ENCODE measurements at regions not wholly inside any gene's neighbourhood (a gene's known extent, or its start where the extent isn't known, plus 50 kb on each side); places are given as distances from the start of the nearest gene placed in this dataset.
"Not testable (repeated sequence)": the region's sequence is repeated elsewhere in the genome, so short reads cannot be mapped to it uniquely, and the experiment has no call there.

DNA sequence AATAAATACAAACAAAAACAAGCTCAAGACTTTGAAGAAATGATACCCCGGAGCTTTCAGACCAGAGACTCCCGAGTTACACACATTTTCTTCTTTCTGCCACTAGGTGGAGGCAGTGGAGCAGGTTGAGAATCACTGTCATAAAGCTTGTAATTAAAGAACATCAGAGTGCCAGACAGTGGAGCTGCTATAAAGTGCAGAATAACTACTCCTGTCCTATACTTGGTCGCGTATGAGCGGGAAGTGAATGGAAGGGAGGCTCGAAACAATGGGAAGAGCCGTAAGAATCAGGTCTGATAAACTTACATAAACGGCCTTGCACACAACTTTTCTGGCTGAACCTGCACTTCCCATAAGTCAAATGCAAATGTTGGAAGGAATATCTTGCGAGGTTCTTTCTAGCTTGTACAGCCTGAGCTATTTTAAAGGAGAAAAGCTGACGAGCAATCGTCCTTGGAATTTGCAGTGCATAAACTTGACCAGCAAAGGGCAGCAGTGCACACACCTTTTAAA lies 189.0 kb downstream of the RPIA start:
- Histone ChIP-seq H3K4me1 (ENCODE audit: insufficient read depth) (no peaks in the 10 kb centered on the region), H3K4me3 (no peak overlapping the region), H4K20me1 (ENCODE audit: insufficient read depth, poor library complexity, severe bottlenecking) (no peaks in the 10 kb centered on the region), H3K27ac (no peak overlapping the region), H3K9me3 (ENCODE audit: low read depth) (no peaks in the 10 kb centered on the region), H3K36me3 (replicated peaks; ENCODE audit: insufficient read depth, low read depth) (no peaks in the 10 kb centered on the region), H2AFZ (no peak overlapping the region), H3K4me2 (no peak overlapping the region), H3K9me2 (replicated peaks; ENCODE audit: insufficient read depth) (no peaks in the 10 kb centered on the region), H3K27me3 (no peaks in the 10 kb centered on the region), H3K79me2 (no peaks in the 10 kb centered on the region)
- peak; percentile 13 for DNase-seq (ENCODE audit: low spot score)
- 60% methylated on average over 11 of the region's 11 CpGs for WGBS (ENCODE audit: low lambda C conversion rate, missing lambda C conversion rate)
- no peak for TF ChIP-seq EZH2 (IDR thresholded peaks at IDR 0.05; ENCODE audit: borderline replicate concordance)
- TF ChIP-seq, protein P1, sequence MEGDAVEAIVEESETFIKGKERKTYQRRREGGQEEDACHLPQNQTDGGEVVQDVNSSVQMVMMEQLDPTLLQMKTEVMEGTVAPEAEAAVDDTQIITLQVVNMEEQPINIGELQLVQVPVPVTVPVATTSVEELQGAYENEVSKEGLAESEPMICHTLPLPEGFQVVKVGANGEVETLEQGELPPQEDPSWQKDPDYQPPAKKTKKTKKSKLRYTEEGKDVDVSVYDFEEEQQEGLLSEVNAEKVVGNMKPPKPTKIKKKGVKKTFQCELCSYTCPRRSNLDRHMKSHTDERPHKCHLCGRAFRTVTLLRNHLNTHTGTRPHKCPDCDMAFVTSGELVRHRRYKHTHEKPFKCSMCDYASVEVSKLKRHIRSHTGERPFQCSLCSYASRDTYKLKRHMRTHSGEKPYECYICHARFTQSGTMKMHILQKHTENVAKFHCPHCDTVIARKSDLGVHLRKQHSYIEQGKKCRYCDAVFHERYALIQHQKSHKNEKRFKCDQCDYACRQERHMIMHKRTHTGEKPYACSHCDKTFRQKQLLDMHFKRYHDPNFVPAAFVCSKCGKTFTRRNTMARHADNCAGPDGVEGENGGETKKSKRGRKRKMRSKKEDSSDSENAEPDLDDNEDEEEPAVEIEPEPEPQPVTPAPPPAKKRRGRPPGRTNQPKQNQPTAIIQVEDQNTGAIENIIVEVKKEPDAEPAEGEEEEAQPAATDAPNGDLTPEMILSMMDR (IDR thresholded peaks at IDR 0.05; ENCODE audit: poor library complexity), result peak; percentile 43

DNA sequence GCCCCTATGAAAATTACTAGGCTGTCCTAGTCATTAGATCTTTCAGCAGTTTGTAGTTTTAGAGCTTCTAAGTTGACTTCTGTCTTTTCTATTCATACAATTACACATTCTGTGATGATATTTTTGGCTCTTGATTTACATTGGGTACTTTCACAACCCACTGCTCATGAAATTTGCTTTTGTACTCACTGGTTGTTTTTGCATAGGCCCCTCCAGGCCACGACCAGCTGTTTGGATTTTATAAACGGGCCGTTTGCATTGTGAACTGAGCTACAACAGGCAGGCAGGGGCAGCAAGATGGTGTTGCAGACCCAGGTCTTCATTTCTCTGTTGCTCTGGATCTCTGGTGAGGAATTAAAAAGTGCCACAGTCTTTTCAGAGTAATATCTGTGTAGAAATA lies 193.8 kb downstream of the RPIA start:
- no peak for TF ChIP-seq EZH2 (IDR thresholded peaks at IDR 0.05; ENCODE audit: borderline replicate concordance)
- TF ChIP-seq, protein P1 (IDR thresholded peaks at IDR 0.05; ENCODE audit: poor library complexity), result no peak
- TF ChIP-seq EZH2phosphoT487 (IDR thresholded peaks at IDR 0.05; ENCODE audit: low read depth, severe bottlenecking, unreplicated experiment), result no peak
- Histone ChIP-seq H3K9me2 (replicated peaks; ENCODE audit: insufficient read depth) (no peaks in the 10 kb centered on the region), H2AFZ (no peak overlapping the region), H3K4me2 (no peak overlapping the region), H3K27ac (no peak overlapping the region), H3K4me1 (ENCODE audit: insufficient read depth) (no peaks in the 10 kb centered on the region), H3K36me3 (replicated peaks; ENCODE audit: insufficient read depth, low read depth) (no peaks in the 10 kb centered on the region), H4K20me1 (ENCODE audit: insufficient read depth, poor library complexity, severe bottlenecking) (no peaks in the 10 kb centered on the region), H3K79me2 (no peaks in the 10 kb centered on the region), H3K27me3 (no peaks in the 10 kb centered on the region), H3K4me3 (no peak overlapping the region), H3K9me3 (ENCODE audit: low read depth) (no peaks in the 10 kb centered on the region)
- DNase-seq (ENCODE audit: low spot score), result no peak
- WGBS (ENCODE audit: low lambda C conversion rate, missing lambda C conversion rate), result 51% methylated on average over 3 of the region's 3 CpGs

DNA sequence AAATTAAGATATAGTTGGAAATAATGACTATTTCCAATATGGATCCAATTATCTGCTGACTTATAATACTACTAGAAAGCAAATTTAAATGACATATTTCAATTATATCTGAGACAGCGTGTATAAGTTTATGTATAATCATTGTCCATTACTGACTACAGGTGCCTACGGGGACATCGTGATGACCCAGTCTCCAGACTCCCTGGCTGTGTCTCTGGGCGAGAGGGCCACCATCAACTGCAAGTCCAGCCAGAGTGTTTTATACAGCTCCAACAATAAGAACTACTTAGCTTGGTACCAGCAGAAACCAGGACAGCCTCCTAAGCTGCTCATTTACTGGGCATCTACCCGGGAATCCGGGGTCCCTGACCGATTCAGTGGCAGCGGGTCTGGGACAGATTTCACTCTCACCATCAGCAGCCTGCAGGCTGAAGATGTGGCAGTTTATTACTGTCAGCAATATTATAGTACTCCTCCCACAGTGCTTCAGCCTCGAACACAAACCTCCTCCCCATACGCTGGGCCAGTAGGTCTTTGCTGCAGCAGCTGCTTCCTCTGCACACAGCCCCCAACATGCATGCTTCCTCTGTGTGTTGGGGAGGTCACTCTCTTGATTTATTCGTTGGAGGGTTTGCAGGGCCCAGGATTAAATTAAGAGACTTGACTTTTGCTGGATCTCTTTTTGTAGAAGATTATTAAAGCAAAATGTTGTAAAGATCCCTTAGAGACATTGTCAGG lies 194.4 kb downstream of the RPIA start:
- no peaks in the 10 kb centered on the region for H4K20me1 ChIP-seq (ENCODE audit: insufficient read depth, poor library complexity, severe bottlenecking)
- no peak for DNase-seq (ENCODE audit: low spot score)
- TF ChIP-seq EZH2phosphoT487 (IDR thresholded peaks at IDR 0.05; ENCODE audit: low read depth, severe bottlenecking, unreplicated experiment) (no peak), EZH2 (IDR thresholded peaks at IDR 0.05; ENCODE audit: borderline replicate concordance) (no peak)
- TF ChIP-seq, protein P1 (IDR thresholded peaks at IDR 0.05; ENCODE audit: poor library complexity), result no peak
- H3K4me1 ChIP-seq (ENCODE audit: insufficient read depth), result no peaks in the 10 kb centered on the region
- WGBS (ENCODE audit: low lambda C conversion rate, missing lambda C conversion rate), result 64% methylated on average over 11 of the region's 11 CpGs
- no peak overlapping the region for H3K27ac ChIP-seq
- H3K9me3 ChIP-seq (ENCODE audit: low read depth), result no peaks in the 10 kb centered on the region
- H3K79me2 ChIP-seq, result no peaks in the 10 kb centered on the region
- H3K4me3 ChIP-seq, result no peak overlapping the region
- H3K36me3 ChIP-seq (replicated peaks; ENCODE audit: insufficient read depth, low read depth), result no peaks in the 10 kb centered on the region
- no peaks in the 10 kb centered on the region for H3K27me3 ChIP-seq
- H2AFZ ChIP-seq, result no peak overlapping the region
- no peak overlapping the region for H3K4me2 ChIP-seq
- no peaks in the 10 kb centered on the region for H3K9me2 ChIP-seq (replicated peaks; ENCODE audit: insufficient read depth)

DNA sequence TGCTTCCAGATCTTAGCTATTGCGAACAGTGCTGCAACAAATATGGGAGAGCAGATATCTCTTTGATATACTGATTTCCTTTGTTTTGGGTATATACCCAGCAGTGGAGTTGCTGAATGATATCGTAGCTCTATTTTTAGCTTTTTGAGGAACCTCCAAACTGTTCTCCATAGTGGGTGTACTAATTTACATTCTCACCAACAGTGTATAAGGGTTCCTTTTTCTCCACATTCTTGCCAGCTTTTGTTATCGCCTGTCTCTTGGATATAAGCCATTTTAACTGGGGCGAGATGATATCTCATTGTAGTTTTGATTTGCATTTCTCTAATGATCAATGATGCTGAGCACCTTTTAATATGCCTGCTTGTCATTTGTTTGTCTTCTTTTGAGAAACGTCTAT lies 196.0 kb downstream of the RPIA start:
- not testable (repeated sequence) for DNase-seq (ENCODE audit: low spot score); H3K4me1 ChIP-seq (ENCODE audit: insufficient read depth); H2AFZ ChIP-seq; H4K20me1 ChIP-seq (ENCODE audit: insufficient read depth, poor library complexity, severe bottlenecking); H3K4me2 ChIP-seq; H3K79me2 ChIP-seq; H3K27me3 ChIP-seq; H3K27ac ChIP-seq; H3K9me2 ChIP-seq (replicated peaks; ENCODE audit: insufficient read depth); H3K4me3 ChIP-seq; H3K9me3 ChIP-seq (ENCODE audit: low read depth); H3K36me3 ChIP-seq (replicated peaks; ENCODE audit: insufficient read depth, low read depth)
- WGBS (ENCODE audit: low lambda C conversion rate, missing lambda C conversion rate), result 74% methylated on average over 5 of the region's 5 CpGs

Measured in hepatocyte (in vitro differentiated cells).